ELF-1 (cell line): ENCODE measurements at regions not wholly inside any gene's neighbourhood (a gene's known extent, or its start where the extent isn't known, plus 50 kb on each side); places are given as distances from the start of the nearest gene placed in this dataset.

Experiments
- DNase-seq: peaks from one replicate; pipeline ENCODE4 v3.0.0-alpha.2; 2016; ENCODE audit warnings: low read depth, low spot score

DNA sequence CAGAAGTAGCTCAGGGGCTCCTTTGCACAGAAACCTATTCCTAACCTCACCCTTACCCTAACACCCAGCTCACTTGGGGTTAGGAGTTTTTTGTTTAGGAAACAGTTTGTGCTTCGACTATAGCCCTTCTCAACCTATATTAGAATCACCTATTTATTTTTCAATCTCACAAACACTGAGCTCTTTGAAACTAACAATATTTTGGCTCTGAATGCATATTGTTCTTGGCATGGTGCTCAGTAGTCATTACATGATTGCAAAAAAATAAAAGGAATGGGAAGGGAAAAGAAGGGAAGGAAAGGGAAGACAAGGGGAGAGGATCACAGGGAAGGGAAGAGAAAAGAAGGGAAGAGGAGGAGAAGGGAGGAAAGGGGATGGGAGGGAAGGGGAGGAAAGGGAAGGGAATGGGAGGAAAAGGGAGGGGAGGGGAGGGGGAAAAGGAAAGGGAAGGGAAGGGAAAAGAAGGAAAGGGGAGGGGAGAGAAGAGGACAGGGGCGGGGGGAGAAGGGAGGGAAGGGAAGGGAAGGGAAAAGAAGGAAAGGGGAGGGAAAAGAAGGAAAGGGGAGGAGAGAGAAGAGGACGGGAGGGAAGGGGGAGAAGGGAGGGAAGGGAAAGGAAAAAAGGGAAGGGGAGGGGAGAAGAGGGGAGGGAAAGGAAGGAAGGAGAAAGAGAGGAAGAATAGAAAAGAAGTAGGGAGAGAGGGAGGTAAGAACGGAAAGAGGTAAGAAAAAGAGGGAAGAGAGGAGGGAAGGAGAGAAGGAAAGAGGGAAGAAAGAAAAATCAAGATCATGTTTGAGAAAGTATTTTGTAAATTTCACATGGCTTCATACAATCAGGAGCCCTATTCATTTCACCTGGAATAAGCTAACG, 484.1 kb upstream of the NFIA start:
- DNase-seq, result no peak

DNA sequence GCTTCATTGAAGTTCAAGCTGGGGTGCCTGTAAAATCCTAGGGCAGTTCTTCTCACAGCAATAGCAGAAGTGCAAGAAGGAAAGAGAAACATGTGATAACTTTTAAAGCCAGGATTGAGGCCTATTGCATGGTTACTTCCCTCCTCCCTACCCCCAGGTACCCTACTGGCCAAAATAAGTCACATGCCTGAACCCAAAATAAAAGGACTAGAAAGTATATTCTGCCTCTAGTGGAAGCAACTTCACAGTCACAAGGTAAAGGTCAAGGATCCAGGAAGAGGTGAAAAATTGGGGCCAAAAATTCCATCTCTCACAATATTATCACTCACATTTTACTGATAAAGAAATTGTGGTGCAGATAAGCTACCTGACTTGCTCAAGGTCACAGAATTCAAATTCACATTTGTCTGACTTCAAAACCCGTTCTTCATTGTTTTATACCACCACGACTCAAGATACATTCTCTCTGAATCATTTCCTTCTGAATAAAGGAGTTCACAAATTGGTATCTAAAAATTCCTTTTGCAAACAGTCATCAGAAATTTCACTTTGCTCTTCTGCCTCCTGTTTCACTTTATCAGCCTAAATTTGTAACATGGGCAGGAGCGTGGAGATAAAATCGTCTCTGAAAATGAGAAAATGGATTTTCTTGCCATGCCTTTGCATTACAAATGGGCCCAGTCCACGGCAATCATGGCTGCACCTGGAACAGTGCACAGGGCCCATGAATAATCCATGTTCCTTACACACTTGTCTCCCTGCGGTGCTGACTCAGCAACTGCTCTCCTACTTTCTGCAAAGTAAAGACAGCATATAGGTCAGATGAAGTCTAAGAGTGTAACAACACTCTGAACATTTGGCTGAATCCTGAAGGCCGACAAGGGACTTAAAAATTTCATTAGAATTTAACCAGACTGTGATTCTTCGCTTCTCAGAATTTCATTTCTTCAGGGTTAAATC, 485.3 kb upstream of the NFIA start:
- no peak for DNase-seq

GRCh38 chr1:60591583-60591982, 490.8 kb upstream of the NFIA start:
- no peak for DNase-seq

GRCh38 chr1:60589916-60590315, 492.4 kb upstream of the NFIA start:
- no peak for DNase-seq

DNA sequence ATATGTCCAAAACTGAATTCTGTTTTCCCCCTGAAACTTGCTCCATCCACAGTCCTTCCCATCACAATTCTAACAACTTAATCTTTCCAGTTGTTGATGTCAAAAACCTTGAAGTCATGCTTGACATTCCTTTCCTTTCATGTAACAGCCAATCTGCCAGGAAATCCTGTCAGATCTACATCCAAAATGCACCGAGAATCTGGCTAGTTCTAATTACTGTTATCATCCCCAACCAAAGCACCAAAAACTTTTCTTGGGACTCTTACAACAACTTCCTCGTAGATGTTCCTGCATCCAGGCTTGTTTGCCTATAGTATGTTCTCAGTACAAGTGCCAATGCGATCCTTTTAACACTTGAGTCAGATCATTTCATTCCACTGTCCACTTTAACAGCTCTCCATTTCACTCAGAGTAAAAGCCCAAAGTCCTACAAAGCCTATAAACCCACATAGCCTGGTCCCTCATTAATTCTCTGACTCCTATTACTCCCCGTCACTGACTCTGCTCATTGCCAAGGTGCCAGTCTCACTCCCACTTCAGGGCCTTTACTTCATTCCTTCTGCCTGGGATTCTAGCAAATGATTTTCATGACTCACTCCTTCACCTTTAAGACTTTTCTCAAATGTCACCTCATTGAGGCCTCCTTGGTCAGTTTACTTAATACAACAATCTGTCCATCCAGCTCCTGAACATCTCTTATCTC, 493.2 kb upstream of the NFIA start:
- DNase-seq, result no peak

DNA sequence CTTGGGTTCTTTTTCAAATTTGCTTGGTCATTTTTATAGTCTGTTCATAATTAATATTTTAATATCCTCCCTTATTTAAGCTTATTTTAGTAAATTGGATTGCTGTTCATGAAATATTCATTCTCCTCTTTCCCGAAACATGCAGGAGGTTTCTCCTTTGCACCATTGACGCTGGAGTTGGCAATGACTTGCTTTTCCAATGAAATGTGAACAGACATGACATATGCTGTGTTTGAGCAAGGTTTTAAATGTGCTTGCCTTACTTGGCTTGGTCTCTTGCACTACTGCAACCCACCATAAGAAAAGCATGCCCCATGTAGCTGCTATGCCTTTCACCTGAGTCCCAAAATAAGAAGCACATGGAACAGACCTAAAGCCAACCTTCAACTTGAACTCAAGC, 498.0 kb upstream of the NFIA start:
- no peak for DNase-seq

DNA sequence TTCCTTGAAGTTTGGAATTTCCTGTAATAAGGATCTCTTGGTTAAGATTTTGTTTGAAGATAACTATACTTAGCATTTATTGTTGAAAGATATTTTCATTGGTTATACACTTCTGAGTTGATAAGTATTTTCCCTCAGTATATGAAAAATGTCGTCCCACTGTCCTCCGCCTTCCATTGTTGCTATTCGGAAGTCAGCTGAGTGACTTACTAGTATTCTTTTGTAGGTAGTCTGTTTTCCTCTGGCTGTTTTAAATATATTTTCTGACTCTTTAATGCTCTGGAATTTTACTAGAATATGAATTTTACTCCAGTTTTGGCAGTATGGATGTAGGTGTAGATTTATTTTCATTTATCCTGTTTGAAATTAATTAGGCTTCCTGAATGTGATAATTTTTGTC, 498.7 kb upstream of the NFIA start:
- no peak for DNase-seq

DNA sequence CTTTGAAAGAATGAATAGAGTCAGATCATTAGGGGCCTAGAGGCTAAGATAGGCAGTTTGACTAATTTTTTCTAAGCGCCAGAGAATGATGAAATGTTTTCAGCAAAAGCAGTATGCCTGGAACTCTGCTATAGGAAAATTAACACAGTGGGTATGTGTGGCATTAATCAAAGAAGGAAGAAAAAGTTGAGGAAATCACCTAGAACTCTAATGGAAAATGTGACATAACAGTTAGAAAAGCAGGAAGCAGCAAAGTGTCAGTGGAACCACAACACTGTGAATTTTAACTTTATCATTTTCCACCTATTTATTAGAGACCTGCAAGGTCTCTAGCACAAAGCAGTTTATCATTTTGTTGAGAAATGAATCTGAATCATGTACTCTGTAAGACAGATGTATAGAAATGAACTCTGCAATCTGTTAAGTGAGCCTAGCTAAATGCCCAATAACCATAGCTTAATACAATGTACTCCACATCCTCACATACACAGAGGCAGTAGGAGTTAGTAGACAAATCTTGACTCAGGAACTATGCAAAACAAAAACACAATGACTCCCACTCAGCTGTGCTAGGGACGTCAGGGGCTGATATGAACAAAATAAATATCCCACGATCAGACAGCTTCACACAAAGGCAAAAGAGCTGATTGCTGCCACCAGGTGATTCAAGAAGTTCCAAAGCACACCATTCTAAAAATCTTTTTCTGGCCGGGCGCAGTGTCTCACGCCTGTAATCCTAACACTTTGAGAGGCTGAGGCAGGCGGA, 500.7 kb upstream of the NFIA start:
- no peak for DNase-seq

DNA sequence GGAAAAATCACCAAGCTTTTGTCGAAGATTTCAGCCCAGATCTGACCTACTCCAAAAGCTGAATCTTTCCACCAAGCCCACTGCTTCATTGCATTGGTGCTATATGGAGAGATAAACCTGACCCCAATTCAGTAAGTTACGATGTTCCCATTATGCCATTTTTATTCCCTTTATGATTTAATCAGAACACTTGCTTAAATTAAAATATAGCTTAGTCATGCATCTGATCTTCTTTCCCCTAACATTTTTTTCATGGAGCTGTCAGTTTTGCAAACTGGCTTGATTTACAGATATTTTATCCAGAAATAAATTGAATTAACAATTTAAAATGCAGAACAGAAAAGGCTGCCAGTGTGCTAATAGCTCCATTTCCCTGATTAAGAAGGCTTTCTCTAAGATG, 503.5 kb upstream of the C1orf87 start:
- DNase-seq, result no peak

DNA sequence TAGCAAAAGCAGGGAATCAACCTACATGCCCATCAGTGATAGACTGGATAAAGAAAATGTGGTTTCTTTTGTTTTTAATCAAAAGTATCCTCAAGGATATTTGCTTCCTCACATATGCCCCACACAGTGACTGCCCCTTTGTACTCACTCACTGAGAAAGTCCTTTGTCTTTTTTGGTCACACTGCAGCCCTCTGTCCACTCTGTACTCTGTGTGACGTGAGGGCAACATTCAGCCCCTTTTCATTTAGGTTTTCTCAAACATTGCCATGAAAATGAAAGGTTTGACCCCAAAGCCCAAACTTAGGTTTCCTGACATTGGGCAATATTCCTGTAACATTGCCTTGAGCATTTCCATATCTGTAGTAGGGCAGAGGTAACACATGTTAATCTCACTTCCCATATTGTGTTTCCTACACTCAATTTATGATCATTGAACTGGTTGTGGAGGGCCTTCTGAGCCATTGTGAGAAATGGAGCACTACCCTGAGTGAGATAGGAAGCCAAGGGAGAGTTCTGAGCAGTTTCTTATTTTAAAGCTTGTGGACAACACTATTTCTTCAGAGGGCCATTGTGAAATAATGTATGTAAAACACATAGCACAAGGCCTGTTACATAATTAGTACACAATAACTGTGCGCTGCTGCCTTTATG, 501.9 kb upstream of the C1orf87 start:
- DNase-seq, result no peak

GRCh38 chr1:60573726-60574409, 500.3 kb upstream of the C1orf87 start:
- DNase-seq, result no peak

DNA sequence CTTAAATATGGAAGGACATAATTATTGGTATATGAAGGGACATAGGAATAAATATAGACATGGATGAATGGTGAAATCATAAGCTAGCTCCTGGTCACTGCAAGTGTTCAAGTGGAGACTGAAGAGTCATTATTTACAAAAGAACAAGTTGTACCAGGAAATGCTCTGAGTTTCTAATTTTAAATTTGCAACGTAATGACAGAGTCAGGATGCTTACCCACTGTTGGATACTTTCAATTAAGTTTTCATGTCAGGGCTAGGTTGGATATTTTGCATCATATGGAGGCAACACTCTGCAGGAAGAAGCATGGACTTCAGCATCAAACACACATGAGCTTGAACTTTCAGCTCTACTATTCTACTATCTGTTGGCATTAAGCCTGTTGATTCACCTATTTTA, 499.6 kb upstream of the C1orf87 start:
- DNase-seq, result no peak

- no peak for DNase-seq
Measured at GRCh38 chr1:60572378-60572777, 498.8 kb upstream of the C1orf87 start.

DNA sequence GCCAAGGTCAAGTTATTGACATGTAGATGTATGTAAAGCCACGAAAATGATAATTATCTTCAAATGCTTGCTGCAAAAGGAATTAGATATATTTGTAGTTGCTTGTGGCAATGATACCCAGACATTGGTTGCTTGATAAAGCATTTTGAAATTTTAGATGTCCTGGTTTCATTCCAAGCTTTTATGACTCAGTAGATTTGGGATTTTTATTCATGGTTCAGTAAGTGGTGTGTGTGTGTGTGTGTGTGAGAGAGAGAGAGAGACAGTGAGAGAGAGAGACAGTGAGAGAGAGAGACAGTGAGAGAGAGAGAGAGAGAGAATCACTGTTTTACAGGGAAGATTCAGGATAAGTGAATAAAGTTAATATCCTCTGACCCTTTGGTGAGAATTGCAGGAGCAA, 498.2 kb upstream of the C1orf87 start:
- no peak for DNase-seq

DNA sequence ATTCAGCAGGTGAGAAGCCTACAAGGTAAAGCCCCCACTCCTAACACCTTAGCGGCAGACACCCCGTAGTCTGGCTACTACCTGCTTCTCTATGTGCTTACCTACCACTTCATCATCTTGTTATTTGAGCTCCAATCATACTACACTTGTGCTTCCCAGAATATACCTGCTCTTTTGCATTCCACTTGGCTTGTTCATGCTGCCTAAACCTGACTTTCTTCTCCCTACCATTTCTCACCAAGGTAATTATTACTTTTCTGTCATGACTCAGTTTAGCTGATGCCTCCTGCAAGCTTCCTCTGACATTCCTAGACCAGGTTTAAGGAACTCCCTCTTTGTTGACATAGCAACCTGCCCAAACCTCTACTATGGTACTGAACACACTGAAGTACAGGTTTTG, 495.6 kb upstream of the C1orf87 start:
- DNase-seq, result no peak

GRCh38 chr1:60567256-60567655, 493.7 kb upstream of the C1orf87 start:
- no peak for DNase-seq

- DNase-seq, result no peak
Measured at GRCh38 chr1:60564916-60565750, 491.6 kb upstream of the C1orf87 start.

DNA sequence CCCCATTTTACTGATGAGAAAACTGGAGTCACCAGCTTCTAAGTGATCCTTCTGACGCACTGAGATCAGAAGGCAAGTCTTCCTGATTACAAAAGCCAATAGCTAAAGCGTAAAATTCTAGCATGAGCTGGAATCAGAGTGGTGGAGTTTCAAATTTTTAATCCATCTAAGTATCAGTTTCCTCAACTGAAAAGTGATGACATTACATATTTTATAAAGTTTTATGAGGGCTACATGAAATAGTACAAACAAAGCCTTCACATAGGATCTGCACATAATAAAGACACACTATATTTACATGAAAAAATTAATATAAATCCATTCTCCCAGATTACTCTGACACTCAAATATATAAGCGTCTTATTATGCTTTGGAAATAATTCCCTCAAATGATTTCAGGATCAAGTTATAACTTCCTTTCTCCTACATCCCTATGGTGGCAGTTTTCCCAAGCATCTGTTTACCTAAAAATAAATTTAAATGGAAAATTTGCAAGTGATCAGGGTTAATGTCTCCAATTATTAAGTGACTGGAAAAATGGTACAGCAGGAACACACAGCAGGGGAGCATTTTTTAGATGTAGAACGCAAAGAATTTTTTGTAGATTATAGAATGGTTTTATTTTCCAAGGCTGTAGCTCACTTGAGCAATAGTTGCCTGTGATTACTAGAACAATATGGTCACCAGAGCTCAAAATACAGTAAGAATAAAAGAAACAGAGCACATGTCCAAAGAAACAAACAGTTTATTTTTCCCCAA, 490.4 kb upstream of the C1orf87 start:
- DNase-seq, result no peak

DNA sequence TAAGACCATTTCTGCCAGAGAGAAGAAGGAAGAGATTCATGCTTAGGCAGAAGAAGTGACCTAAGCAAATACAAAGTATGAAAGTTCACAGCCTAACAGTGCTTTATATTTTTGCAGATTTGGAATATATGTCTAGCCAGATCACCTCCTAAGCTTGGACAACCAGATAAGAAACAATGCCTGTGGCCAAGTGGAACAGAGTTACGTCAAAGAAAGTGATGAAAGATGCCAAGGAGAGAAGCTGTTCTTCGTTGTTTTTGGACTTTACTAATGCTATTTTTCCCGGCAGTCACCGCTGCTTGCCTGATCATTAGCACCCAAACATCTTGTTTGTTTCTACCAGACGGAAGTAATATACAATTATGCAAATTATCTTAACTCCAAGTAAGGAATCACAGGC, 489.2 kb upstream of the C1orf87 start:
- DNase-seq, result no peak
